Natural killer cell treated with Interleukin-12 subunit alpha and Interleukin-12 subunit beta and Interleukin-15 and Interleukin-18, amount 100 ng/mL, for 72 hours (primary cell): ENCODE measurements at regions not wholly inside any gene's neighbourhood (a gene's known extent, or its start where the extent isn't known, plus 50 kb on each side); places are given as distances from the start of the nearest gene placed in this dataset.

Source experiments
- ATAC-seq, 2 donors: fragments of 150-1000 bp; cut with Tn5 transposase in 1 of 2; sonication (Bioruptor Pico), chemical (Tn5 transposase) in 1 of 2; 2 replicates each; pipeline ENCODE4 v1.10.0; 2021
- DNase-seq: peaks from one replicate; pipeline ENCODE4 v3.0.0; 2022; ENCODE audit warnings: low spot score
- H3K27ac Mint-ChIP-seq, 2 donors: 1 replicate in 1 of 2; 2 replicates in 1 of 2; pipeline ENCODE4 v1.8.0; 2022; ENCODE audit warnings: mixed read lengths in 2 of 2, mild to moderate bottlenecking in 1 of 2, moderate library complexity in 1 of 2
- H3K27me3 Mint-ChIP-seq, 2 donors: 1 replicate in 1 of 2; 2 replicates in 1 of 2; pipeline ENCODE4 v1.8.0; 2022; ENCODE audit warnings: mixed read lengths in 2 of 2
- H3K36me3 Mint-ChIP-seq: one replicate; pipeline ENCODE4 v1.8.0; 2022; ENCODE audit warnings: mixed read lengths
- H3K4me1 Mint-ChIP-seq, 2 donors: 1 replicate in 1 of 2; 2 replicates in 1 of 2; pipeline ENCODE4 v1.8.0; 2022; ENCODE audit warnings: low read depth in 2 of 2, mixed read lengths in 2 of 2, mild to moderate bottlenecking in 1 of 2
- H3K4me3 Mint-ChIP-seq: one replicate; pipeline ENCODE4 v1.8.0; 2022; ENCODE audit warnings: mixed read lengths
- H3K9me3 Mint-ChIP-seq: 2 replicates; pipeline ENCODE4 v1.8.0; 2022; ENCODE audit warnings: mixed read lengths

DNA sequence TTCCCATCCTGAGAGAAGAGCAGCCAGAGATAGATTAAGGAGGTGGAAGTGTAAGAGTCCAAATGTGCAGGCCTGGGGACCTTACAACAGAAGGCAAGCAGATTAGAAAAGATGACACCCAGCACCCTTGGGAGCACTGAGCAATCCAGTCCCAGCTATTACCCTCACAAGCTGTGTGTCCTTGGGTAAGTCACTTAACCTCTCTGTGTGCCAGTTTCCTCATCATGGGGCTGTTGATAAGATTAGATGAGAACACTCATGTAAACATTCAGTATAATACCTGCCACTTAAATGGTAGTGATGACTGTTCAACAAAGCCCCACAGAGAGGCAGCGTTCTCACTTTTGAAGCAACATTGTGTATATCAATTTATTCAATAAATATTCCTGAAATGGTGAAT, 114.8 kb upstream of the CST7 start:
- no peak overlapping the region for H3K4me3 Mint-ChIP-seq
- no peaks in the 10 kb centered on the region for H3K27me3 Mint-ChIP-seq
- H3K36me3 Mint-ChIP-seq: no peaks in the 10 kb centered on the region
- ATAC-seq (no peak), DNase-seq (no peak)
- H3K4me1 Mint-ChIP-seq: peaks cover 0 to 6% of the 10 kb centered on the region in 2 donors
- no peaks in the 10 kb centered on the region for H3K9me3 Mint-ChIP-seq
- no peak overlapping the region for H3K27ac Mint-ChIP-seq

DNA sequence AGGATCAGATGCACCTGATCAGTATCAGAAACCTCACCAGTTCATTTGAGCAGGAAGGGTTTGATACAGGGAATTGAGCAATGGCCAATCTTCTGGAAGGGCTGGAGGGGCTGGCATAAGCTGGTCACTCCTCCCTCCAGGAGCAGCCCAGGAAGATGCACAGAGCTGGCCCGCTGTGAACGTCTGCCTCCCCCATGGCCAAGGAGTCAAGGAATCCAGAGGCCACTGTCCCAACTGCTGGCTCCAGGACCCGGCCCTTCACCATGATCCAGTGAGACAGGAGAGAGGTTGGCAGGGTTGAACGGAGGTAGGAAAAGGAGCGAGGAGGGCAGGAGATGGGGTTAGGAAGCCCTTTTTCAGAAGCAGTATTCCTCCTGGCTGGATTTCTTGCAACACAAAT, 113.9 kb upstream of the CST7 start:
- H3K4me1 Mint-ChIP-seq: peaks cover 0 to 11% of the 10 kb centered on the region in 2 donors
- peaks cover 0 to 1% of the 10 kb centered on the region in 2 donors for H3K27me3 Mint-ChIP-seq
- H3K27ac Mint-ChIP-seq: no peak overlapping the region
- no peaks in the 10 kb centered on the region for H3K36me3 Mint-ChIP-seq
- no peak for DNase-seq
- no peak overlapping the region for H3K4me3 Mint-ChIP-seq
- H3K9me3 Mint-ChIP-seq: no peaks in the 10 kb centered on the region
- no peak for ATAC-seq

DNA sequence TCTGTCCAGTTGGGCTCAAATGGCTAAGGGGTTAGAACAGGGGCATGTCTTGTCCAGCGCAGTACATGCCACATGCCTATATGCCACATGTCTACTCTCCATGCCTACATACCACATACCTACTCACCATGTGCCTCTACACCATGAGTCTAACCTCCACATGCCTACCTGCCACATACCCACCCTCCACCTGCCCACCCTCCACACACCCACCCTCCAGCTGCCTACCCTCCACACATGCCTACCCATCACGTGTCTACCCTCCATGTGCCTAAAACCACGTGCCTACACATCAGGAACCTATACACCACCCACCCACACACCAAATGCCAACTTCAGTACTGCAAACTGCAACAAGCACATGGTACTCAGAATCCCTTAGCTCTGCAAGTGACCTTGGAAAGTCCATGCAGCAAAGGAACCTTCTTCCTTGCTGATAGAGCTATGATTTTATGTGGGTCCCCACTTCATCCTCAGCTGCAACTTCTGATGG, 113.0 kb upstream of the CST7 start:
- Mint-ChIP-seq H3K9me3 (no peaks in the 10 kb centered on the region), H3K27me3 (peaks cover 0 to 5% of the 10 kb centered on the region in 2 donors), H3K27ac (no peak overlapping the region), H3K4me3 (no peak overlapping the region), H3K4me1 (peaks cover 0 to 14% of the 10 kb centered on the region in 2 donors), H3K36me3 (no peaks in the 10 kb centered on the region)
- DNase-seq (no peak), ATAC-seq (no peak)

DNA sequence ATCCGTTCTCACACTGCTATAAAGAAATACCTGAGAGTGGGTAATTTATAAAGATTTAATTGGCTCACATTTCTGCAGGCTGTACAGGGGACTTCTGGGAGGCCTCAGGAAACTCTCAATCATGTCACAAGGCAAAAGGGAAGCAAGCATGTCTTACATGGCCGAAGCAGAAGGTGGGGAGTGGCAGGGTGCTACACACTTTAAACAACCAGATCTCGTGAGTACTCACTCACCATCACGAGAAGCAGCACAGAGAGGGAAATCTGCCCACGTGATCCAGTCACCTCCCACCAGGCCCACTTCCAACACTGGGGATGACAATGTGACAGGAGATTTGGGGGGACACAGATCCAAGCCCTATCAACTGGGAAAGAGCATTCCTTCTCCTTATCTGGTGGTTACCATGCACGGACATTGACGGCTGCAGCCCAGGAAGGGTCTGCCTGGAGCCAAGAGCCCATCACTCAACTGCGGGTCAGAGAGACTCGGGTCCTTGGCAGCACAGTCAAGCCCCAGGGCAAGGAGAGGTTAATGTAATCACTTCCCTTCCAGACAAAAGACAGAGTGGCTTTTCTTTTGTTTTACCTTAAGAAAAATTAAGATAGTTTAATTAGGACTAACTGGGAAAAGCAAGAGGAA, 112.3 kb upstream of the CST7 start:
- no peak overlapping the region for H3K27ac Mint-ChIP-seq
- no peaks in the 10 kb centered on the region for H3K36me3 Mint-ChIP-seq
- H3K4me3 Mint-ChIP-seq: no peak overlapping the region
- DNase-seq (no peak), ATAC-seq (no peak)
- H3K4me1 Mint-ChIP-seq: peaks cover 0 to 14% of the 10 kb centered on the region in 2 donors
- H3K9me3 Mint-ChIP-seq: no peaks in the 10 kb centered on the region
- H3K27me3 Mint-ChIP-seq: peaks cover 0 to 5% of the 10 kb centered on the region in 2 donors

DNA sequence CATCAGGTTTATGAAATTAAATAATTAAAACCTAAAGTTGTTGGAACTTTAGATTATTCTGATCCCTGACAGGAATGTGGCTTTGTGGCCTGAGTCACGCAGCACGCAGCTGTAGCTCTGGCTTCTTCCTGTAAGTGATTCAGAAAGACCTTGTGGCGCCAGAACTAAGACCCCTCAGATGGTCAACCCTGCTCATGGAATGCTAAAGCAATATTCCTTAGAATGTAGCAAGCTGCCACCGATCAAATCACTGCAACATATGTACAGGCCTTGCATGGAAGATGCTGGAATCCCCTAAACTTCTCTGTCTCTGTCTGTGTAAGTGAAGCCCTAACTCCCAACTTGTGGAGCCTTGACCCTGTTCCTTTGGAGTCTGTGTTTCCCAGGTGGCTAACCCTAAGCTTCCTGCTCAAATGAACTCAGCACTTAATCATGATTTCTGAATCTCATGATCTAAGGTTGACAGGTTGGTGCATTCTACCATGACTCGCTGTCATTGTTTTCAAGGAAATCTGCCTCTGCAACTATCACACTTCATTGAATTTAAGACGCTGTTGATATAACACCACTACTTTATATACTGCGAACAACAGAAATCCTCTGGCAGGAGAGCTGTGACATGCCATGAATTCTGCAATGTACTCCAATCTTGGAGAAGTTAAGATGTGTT, 111.2 kb upstream of the CST7 start:
- Mint-ChIP-seq H3K9me3 (no peaks in the 10 kb centered on the region), H3K27me3 (peaks cover 6 to 8% of the 10 kb centered on the region in 2 donors), H3K27ac (no peak overlapping the region), H3K4me1 (peaks cover 5 to 14% of the 10 kb centered on the region in 2 donors), H3K36me3 (no peaks in the 10 kb centered on the region), H3K4me3 (no peak overlapping the region)
- DNase-seq (no peak), ATAC-seq (no peak)

DNA sequence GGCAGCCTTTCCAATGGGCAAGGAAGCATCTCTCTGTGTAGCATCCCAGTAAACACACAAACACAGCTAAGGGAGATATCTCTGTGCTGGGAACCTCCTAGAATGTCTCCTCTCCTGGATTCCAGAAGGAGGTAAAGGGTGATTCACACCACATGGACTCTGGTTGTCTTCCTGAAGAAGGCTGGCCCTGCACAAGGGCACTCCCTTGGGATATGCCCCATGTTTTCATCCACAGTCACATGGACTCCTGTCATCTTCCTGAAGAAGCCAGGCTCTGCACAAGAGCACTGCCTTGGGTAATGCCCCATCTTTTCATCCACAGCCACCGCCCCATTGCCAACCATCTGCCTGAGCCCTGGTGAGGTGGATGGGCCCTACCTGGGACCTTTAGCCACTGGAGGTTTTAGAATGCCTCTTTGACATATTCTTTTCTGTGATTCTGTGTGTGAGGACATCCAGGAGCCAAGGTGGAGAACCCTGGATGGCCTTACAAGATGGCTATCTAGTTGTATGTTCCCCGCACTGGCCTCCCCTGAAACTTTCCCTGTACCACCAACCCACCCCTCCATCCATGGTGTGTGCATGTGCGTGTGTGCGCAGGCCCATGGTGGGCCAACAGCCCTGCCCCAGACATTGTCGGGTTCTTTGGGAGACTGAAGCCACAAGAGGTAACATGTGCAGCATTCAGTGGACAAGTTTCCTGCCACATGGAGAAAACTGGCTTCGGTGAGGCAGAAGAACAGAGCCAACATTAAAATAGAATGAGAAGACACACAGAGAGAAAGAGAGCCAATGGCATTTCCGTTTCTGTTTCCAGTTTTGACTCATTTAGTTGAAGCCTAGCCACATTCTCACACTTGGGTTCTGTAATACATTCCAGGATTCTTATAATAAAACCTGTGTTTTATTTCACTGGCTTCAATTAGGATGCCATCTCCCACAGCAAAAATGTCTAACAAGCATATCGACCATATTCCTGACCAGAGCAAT, 110.2 kb upstream of the CST7 start:
- ATAC-seq (peak; percentile 47 to 49), DNase-seq (no peak)
- H3K4me3 Mint-ChIP-seq: peak overlapping the region; percentile 62
- H3K4me1 Mint-ChIP-seq: peaks cover 10 to 14% of the 10 kb centered on the region in 2 donors
- H3K27me3 Mint-ChIP-seq: peaks cover 12% of the 10 kb centered on the region in 2 donors
- no peak overlapping the region for H3K27ac Mint-ChIP-seq
- no peaks in the 10 kb centered on the region for H3K36me3 Mint-ChIP-seq
- H3K9me3 Mint-ChIP-seq: no peaks in the 10 kb centered on the region

DNA sequence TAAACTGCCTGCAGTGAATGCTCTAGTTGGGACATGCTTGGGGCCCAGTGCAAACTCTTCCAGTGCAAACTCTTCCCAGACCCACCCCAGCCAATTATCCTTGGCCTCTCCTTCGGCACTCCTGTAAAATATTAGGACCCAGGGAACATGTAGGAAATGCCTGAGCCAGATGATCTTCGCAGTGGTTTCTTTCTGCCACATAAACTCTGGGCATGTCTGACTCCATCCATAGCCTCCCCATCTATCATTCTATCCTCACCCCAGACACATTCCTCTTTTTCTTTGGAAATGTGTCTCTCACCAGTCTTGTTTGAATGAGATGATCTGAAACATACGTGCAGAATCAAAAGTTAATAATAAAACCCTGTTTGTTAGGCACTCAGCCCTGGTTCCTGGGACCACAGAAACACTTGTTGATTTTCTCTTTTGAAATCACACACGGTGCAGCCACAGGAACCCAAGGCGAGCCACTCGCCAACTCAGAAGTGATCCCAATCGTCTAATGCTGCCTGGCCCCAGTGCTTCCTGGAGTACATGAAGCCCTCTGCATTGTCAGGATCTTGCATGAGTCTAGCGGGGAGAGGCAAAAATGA, 108.9 kb upstream of the CST7 start:
- no peaks in the 10 kb centered on the region for H3K9me3 Mint-ChIP-seq
- DNase-seq (no peak), ATAC-seq (peak in 1 of 2 donors; percentile 41)
- peak overlapping the region; percentile 16 for H3K4me3 Mint-ChIP-seq
- H3K27ac Mint-ChIP-seq: no peak overlapping the region
- H3K36me3 Mint-ChIP-seq: no peaks in the 10 kb centered on the region
- H3K27me3 Mint-ChIP-seq: peaks cover 12 to 17% of the 10 kb centered on the region in 2 donors
- H3K4me1 Mint-ChIP-seq: peaks cover 10 to 14% of the 10 kb centered on the region in 2 donors

DNA sequence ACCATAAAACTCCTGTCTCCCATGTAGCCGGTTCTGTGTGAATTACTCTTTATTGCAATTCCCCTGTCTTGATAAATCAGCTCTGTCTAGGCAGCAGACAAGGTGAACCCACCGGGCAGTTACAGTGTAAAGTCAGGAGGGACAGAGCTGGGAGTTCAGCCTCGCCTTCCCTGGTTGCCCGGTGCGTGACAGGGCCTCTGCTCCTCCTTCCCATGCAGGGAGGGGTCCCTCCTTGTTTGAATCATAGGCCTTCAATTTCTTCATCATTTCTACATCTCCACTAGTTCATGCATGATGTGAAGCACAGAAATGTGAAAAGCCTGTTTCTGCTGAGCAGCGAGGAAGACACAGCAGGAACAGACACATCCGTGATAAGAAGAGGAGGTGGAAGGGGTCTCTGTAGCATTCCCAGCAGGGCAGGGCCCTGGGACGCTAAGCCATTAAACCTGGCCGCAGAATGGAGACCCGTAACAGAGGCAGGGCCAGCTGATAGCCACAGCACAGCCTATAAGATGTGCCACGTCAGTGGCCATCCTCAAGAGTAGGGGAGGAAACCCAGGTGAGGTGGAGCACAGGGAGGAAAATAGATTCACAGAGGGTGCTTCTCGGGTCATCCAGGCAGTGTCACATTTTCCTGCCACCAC, 106.7 kb upstream of the CST7 start:
- ATAC-seq (peak in 1 of 2 donors; percentile 11), DNase-seq (no peak)
- H3K27ac Mint-ChIP-seq: no peak overlapping the region
- H3K9me3 Mint-ChIP-seq: peaks cover 8% of the 10 kb centered on the region
- no peak overlapping the region for H3K4me3 Mint-ChIP-seq
- H3K36me3 Mint-ChIP-seq: peaks cover 9% of the 10 kb centered on the region
- H3K27me3 Mint-ChIP-seq: peaks cover 29 to 39% of the 10 kb centered on the region in 2 donors
- H3K4me1 Mint-ChIP-seq: peaks cover 10 to 14% of the 10 kb centered on the region in 2 donors

DNA sequence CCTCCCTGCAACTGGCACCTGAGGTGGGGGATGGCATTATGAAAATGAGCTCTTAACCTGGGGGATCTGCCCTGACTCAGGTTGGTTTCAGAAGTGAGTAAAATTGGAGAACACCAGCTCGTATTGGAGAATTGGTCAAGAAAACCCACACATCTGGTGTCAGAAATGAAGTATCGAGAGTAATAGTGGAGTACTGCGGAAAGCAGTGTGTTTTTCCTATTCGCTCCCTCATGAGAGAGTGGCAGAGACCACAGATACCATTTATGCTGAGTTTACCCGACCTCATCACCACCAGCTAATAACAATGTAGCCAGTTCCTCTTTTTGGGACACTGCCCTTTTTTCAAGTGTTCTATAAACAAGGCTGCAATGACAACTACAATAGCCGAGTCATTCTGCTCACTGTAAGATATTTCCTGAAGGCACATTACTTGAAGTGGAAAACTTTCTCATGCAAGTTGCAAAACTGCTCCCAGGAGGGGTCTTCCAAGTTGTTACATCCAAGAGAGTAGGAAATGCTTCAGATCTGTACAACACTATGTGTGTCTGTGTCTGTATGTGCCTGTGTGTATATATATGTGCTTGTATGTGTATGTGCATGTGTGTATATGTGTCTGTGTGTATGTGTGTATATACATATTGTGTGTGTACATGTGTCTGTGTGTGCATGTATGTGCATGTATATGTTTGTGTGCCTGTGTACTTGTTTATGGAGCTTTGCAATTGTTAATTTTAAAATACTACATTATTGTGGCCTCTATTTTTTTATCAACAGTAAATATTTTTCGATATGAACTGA, 106.0 kb upstream of the CST7 start:
- Mint-ChIP-seq H3K27ac (no peak overlapping the region), H3K27me3 (peaks cover 35 to 46% of the 10 kb centered on the region in 2 donors), H3K9me3 (peaks cover 14% of the 10 kb centered on the region), H3K4me3 (no peak overlapping the region), H3K4me1 (peaks cover 10 to 14% of the 10 kb centered on the region in 2 donors), H3K36me3 (peaks cover 16% of the 10 kb centered on the region)
- no peak for DNase-seq
- peak in 1 of 2 donors; percentile 26 for ATAC-seq

DNA sequence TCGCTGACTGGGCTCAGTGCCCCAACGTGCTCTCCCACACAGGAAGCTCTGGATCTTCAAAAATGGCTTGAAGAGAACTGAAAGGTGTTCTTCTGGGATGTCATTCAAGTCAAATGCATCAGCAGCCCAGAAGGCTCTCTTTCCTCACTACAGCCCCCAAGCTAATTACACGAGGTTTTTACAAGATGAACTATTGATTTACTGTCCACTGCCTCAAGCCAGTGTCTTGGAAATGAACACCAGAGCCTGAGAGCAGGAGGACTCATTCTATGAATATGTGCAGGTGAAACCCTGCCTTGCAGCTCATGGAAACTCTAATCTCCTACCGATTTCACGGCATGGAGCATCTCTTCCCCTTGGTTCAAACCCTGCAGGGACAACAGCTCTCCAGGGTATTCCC, 98.9 kb upstream of the CST7 start:
- H3K4me3 Mint-ChIP-seq: no peak overlapping the region
- H3K4me1 Mint-ChIP-seq: no peaks in the 10 kb centered on the region
- H3K9me3 Mint-ChIP-seq: peaks cover 17% of the 10 kb centered on the region
- H3K36me3 Mint-ChIP-seq: peaks cover 32% of the 10 kb centered on the region
- ATAC-seq: no peak
- no peak for DNase-seq
- no peak overlapping the region for H3K27ac Mint-ChIP-seq
- peaks cover 39 to 41% of the 10 kb centered on the region in 2 donors for H3K27me3 Mint-ChIP-seq

DNA sequence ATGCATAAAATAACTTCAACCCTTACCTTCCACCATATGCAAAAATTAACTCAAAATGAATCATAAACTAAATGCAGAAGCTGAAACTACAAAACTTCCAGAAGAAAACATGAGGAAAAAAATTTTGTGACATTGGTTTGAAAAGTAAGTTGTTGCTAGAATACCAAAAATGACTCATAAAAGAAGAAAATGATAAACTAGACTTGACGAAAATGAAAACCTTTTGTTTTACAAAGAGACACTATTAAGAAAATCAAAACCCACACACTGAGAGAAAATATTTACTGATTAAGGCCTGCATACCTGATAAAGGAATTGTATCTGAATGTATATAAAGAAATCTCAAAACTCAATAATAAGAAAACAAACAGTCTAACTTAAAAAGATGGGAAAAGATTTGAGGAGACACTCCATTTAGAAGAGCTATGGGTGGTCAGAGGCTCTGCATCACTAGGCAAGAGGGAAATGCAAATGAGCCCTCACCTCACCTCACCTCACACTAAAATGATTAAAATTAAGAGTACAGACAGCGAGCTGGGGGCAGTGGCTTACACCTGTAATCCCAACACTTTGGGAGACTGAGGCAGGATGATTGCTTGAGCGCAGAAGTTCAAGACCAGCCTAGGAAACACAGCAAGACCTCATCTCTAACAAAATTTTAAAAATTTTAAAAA, 97.6 kb upstream of the CST7 start:
- H3K27ac Mint-ChIP-seq: no peak overlapping the region

DNA sequence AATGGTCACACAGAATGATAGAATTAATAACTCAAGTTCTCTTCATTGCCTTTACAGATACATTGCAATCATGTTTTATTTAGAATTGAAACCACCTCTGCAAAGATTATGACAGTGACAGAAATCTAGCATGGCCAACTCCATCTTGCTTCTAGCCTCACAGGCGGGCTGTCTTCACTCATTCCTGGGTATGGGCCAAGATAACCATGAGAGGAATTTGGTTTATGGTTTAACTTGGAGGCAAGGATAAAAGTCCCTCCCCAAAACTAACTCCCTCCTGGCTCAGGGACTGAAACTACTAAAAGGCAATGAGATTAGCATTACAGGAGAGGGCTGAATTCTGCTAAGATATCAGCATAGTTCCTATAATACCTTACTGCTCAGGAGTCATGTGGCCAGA, 95.2 kb upstream of the CST7 start:
- H3K4me3 Mint-ChIP-seq: no peak overlapping the region
- H3K27ac Mint-ChIP-seq: no peak overlapping the region
- no peak for ATAC-seq
- peaks cover 12% of the 10 kb centered on the region for H3K36me3 Mint-ChIP-seq
- no peaks in the 10 kb centered on the region for H3K4me1 Mint-ChIP-seq
- H3K27me3 Mint-ChIP-seq: peaks cover 7 to 15% of the 10 kb centered on the region in 2 donors
- H3K9me3 Mint-ChIP-seq: no peaks in the 10 kb centered on the region
- DNase-seq: no peak

More for the DNA sequence above, 97.6 kb upstream of the CST7 start:
- H3K4me1 Mint-ChIP-seq: no peaks in the 10 kb centered on the region
- H3K27me3 Mint-ChIP-seq: peaks cover 28% of the 10 kb centered on the region in 2 donors
- H3K4me3 Mint-ChIP-seq: no peak overlapping the region
- peaks cover 12% of the 10 kb centered on the region for H3K9me3 Mint-ChIP-seq
- H3K36me3 Mint-ChIP-seq: peaks cover 28% of the 10 kb centered on the region
- ATAC-seq: no peak
- DNase-seq: no peak
